SK-N-SH treated with all-trans-retinoic acid at 6 μM for 48 hours (cell line): ENCODE measurements at regions not wholly inside any gene's neighbourhood (a gene's known extent, or its start where the extent isn't known, plus 50 kb on each side); places are given as distances from the start of the nearest gene placed in this dataset.

ENCODE experiments used
- ARNTL ChIP-seq: fragments of 450-650 bp; formaldehyde crosslinking; IDR thresholded peaks from 2 replicates; pipeline ENCODE4 v1.5.0; 2020; ENCODE audit warnings: low read depth, mild to moderate bottlenecking, moderate library complexity, borderline replicate concordance
- PPARA ChIP-seq: fragments of 250-450 bp; sonication (Bioruptor Pico); IDR thresholded peaks from 2 replicates; pipeline ENCODE4 v1.5.0; 2020; ENCODE audit warnings: mild to moderate bottlenecking, borderline replicate concordance
- RARB ChIP-seq: fragments of 250-450 bp; sonication (Bioruptor Pico); IDR thresholded peaks from 2 replicates; pipeline ENCODE4 v1.8.0; 2021; ENCODE audit warnings: mild to moderate bottlenecking, moderate library complexity
- TOX ChIP-seq: fragments of 250-450 bp; sonication (Bioruptor Pico); IDR thresholded peaks from 2 replicates; pipeline ENCODE4 v1.8.0; 2021; ENCODE audit warnings: mild to moderate bottlenecking, moderate library complexity, borderline replicate concordance
- ZFP30 ChIP-seq: fragments of 450-650 bp; formaldehyde crosslinking; IDR thresholded peaks from 2 replicates; pipeline ENCODE4 v1.5.0; 2022; ENCODE audit warnings: mild to moderate bottlenecking, moderate library complexity
- TF ChIP-seq, protein P1 (sequence below): fragments of 250-450 bp; sonication (Bioruptor Pico); IDR thresholded peaks from 2 replicates; pipeline ENCODE4 v1.5.0; 2020; ENCODE audit warnings: mild to moderate bottlenecking, moderate library complexity
- TF ChIP-seq, protein P2 (sequence below): fragments of 250-450 bp; sonication (Bioruptor Pico); IDR thresholded peaks from 2 replicates; pipeline ENCODE4 v1.8.0; 2020; ENCODE audit warnings: mild to moderate bottlenecking, moderate library complexity, borderline replicate concordance
- TF ChIP-seq, protein P3 (sequence below): fragments of 250-450 bp; sonication (Bioruptor Pico); IDR thresholded peaks from 2 replicates; pipeline ENCODE4 v1.5.1; 2021; ENCODE audit warnings: mild to moderate bottlenecking, moderate library complexity
- TF ChIP-seq, protein P4 (sequence below): fragments of 250-450 bp; sonication (Bioruptor Pico); IDR thresholded peaks from 2 replicates; pipeline ENCODE4 v1.5.1; 2020; ENCODE audit warnings: low read depth, mild to moderate bottlenecking, moderate library complexity
- TF ChIP-seq, protein P5 (sequence below): fragments of 250-450 bp; sonication (Bioruptor Pico); IDR thresholded peaks from 2 replicates; pipeline ENCODE4 v1.8.0; 2021; ENCODE audit warnings: low read depth, mild to moderate bottlenecking, moderate library complexity, borderline replicate concordance

DNA sequence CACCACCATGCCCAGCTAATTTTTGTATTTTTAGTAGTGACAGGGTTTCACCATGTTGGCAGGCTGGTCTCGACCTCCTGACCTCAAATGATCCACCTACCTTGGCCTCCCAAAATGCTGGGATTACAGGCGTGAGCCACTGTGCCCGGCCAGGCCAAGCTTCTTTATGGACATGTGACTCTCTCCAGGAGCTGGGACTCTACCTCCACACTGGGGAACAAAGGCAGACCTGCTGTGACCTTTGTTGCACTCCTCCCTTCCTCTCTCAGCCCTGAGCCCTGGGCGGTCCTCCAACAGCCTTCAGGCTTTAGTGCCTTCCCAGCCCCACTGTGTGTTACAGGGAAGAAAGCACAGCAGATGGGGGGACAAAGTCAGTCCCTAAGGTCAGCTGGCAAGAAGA lies 55.0 kb upstream of the DUSP5 start:
- TF ChIP-seq, protein P1, sequence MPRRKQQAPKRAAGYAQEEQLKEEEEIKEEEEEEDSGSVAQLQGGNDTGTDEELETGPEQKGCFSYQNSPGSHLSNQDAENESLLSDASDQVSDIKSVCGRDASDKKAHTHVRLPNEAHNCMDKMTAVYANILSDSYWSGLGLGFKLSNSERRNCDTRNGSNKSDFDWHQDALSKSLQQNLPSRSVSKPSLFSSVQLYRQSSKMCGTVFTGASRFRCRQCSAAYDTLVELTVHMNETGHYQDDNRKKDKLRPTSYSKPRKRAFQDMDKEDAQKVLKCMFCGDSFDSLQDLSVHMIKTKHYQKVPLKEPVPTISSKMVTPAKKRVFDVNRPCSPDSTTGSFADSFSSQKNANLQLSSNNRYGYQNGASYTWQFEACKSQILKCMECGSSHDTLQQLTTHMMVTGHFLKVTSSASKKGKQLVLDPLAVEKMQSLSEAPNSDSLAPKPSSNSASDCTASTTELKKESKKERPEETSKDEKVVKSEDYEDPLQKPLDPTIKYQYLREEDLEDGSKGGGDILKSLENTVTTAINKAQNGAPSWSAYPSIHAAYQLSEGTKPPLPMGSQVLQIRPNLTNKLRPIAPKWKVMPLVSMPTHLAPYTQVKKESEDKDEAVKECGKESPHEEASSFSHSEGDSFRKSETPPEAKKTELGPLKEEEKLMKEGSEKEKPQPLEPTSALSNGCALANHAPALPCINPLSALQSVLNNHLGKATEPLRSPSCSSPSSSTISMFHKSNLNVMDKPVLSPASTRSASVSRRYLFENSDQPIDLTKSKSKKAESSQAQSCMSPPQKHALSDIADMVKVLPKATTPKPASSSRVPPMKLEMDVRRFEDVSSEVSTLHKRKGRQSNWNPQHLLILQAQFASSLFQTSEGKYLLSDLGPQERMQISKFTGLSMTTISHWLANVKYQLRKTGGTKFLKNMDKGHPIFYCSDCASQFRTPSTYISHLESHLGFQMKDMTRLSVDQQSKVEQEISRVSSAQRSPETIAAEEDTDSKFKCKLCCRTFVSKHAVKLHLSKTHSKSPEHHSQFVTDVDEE (CRISPR knock-in tag) = no peak
- TF ChIP-seq, protein P2, sequence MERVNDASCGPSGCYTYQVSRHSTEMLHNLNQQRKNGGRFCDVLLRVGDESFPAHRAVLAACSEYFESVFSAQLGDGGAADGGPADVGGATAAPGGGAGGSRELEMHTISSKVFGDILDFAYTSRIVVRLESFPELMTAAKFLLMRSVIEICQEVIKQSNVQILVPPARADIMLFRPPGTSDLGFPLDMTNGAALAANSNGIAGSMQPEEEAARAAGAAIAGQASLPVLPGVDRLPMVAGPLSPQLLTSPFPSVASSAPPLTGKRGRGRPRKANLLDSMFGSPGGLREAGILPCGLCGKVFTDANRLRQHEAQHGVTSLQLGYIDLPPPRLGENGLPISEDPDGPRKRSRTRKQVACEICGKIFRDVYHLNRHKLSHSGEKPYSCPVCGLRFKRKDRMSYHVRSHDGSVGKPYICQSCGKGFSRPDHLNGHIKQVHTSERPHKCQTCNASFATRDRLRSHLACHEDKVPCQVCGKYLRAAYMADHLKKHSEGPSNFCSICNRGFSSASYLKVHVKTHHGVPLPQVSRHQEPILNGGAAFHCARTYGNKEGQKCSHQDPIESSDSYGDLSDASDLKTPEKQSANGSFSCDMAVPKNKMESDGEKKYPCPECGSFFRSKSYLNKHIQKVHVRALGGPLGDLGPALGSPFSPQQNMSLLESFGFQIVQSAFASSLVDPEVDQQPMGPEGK (CRISPR knock-in tag) = no peak
- no peak for TF ChIP-seq ZFP30
- TF ChIP-seq, protein P3, sequence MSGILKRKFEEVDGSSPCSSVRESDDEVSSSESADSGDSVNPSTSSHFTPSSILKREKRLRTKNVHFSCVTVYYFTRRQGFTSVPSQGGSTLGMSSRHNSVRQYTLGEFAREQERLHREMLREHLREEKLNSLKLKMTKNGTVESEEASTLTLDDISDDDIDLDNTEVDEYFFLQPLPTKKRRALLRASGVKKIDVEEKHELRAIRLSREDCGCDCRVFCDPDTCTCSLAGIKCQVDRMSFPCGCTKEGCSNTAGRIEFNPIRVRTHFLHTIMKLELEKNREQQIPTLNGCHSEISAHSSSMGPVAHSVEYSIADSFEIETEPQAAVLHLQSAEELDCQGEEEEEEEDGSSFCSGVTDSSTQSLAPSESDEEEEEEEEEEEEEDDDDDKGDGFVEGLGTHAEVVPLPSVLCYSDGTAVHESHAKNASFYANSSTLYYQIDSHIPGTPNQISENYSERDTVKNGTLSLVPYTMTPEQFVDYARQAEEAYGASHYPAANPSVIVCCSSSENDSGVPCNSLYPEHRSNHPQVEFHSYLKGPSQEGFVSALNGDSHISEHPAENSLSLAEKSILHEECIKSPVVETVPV (CRISPR knock-in tag) = no peak
- TF ChIP-seq, protein P4, sequence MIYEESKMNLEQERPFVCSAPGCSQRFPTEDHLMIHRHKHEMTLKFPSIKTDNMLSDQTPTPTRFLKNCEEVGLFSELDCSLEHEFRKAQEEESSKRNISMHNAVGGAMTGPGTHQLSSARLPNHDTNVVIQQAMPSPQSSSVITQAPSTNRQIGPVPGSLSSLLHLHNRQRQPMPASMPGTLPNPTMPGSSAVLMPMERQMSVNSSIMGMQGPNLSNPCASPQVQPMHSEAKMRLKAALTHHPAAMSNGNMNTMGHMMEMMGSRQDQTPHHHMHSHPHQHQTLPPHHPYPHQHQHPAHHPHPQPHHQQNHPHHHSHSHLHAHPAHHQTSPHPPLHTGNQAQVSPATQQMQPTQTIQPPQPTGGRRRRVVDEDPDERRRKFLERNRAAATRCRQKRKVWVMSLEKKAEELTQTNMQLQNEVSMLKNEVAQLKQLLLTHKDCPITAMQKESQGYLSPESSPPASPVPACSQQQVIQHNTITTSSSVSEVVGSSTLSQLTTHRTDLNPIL (CRISPR knock-in tag) = no peak
- TF ChIP-seq ARNTL (CRISPR knock-in tag) = no peak
- TF ChIP-seq TOX (CRISPR knock-in tag) = no peak
- TF ChIP-seq RARB = no peak
- no peak for TF ChIP-seq PPARA (CRISPR knock-in tag)
- TF ChIP-seq, protein P5, sequence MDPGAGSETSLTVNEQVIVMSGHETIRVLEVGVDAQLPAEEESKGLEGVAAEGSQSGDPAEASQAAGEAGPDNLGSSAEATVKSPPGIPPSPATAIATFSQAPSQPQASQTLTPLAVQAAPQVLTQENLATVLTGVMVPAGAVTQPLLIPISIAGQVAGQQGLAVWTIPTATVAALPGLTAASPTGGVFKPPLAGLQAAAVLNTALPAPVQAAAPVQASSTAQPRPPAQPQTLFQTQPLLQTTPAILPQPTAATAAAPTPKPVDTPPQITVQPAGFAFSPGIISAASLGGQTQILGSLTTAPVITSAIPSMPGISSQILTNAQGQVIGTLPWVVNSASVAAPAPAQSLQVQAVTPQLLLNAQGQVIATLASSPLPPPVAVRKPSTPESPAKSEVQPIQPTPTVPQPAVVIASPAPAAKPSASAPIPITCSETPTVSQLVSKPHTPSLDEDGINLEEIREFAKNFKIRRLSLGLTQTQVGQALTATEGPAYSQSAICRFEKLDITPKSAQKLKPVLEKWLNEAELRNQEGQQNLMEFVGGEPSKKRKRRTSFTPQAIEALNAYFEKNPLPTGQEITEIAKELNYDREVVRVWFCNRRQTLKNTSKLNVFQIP = no peak
